B cell (primary cell): ENCODE measurements at regions not wholly inside any gene's neighbourhood (a gene's known extent, or its start where the extent isn't known, plus 50 kb on each side); places are given as distances from the start of the nearest gene placed in this dataset.

Source experiments
- ATAC-seq: fragments of 200-7000 bp; cut with Tn5 transposase; one replicate; pipeline ENCODE4 v1.10.0; 2021; ENCODE audit warnings: low read depth, mild to moderate bottlenecking, moderate number of reproducible peaks, moderate library complexity
- CTCF ChIA-PET: fragments of 350-600 bp; sonication (Branson Sonifier 250); formaldehyde crosslinking; loops from one replicate; lab custom pipeline; 2021; ENCODE audit warnings: antibody characterized with exemption, inconsistent platforms; lab: Charles Lee
- POLR2A ChIA-PET: fragments of 350-600 bp; sonication (Branson Sonifier 250); formaldehyde crosslinking; loops from one replicate; lab custom pipeline; 2021; ENCODE audit warnings: antibody characterized with exemption; lab: Charles Lee
- DNase-seq: peaks from one replicate; pipeline ENCODE4 v3.0.0; 2013
- H2AFZ ChIP-seq: 2 replicates; pipeline ENCODE4 v1.6.1; 2012; ENCODE audit warnings: mild to moderate bottlenecking, low read depth, low read length; ENCODE audit not compliant: insufficient read depth, poor library complexity, severe bottlenecking
- H3K27ac ChIP-seq, 2 donors: 1 replicate in 1 of 2; 2 replicates in 1 of 2; pipeline ENCODE4 v1.5.1; 2012 to 2013; ENCODE audit warnings: low read length in 2 of 2, mild to moderate bottlenecking in 2 of 2, moderate library complexity in 1 of 2
- H3K27me3 ChIP-seq, 4 experiments: fragments of 200-600 bp in 1 of 4; sonication (generic) in 1 of 4; replicated peaks in 1 of 4; 1 replicate in 2 of 4; 2 replicates in 2 of 4; pipeline versions ENCODE4 v1.6.1 to v1.7.0; 2013 to 2016; ENCODE audit warnings: low read length in 3 of 4, mild to moderate bottlenecking in 2 of 4, mixed read lengths in 1 of 4, moderate library complexity in 1 of 4; ENCODE audit not compliant: insufficient read depth in 4 of 4, control insufficient read depth in 3 of 4; ENCODE audit errors: control extremely low read depth in 1 of 4
- H3K36me3 ChIP-seq, 2 experiments: replicated peaks in 1 of 2; 1 replicate in 1 of 2; 2 replicates in 1 of 2; pipeline versions ENCODE4 v1.6.1 to v1.7.1; 2013; ENCODE audit warnings: low read length in 1 of 2; ENCODE audit not compliant: insufficient read depth in 2 of 2, control insufficient read depth in 1 of 2; ENCODE audit errors: control extremely low read depth in 1 of 2, extremely low read depth in 1 of 2
- H3K4me1 ChIP-seq, 2 donors: fragments of 200-600 bp in 1 of 2; sonication (generic) in 1 of 2; 1 replicate in 1 of 2; 2 replicates in 1 of 2; pipeline versions ENCODE4 v1.5.1 to v1.6.1; 2013 to 2017; ENCODE audit warnings: low read length in 2 of 2; ENCODE audit not compliant: control insufficient read depth in 2 of 2, insufficient read depth in 2 of 2
- H3K4me2 ChIP-seq: replicated peaks from 2 replicates; pipeline ENCODE3; 2012; ENCODE audit warnings: mild to moderate bottlenecking, low read depth, low read length; ENCODE audit not compliant: poor library complexity, severe bottlenecking
- H3K4me3 ChIP-seq, 5 experiments: fragments of 200-600 bp in 1 of 5; sonication (generic) in 1 of 5; 1 replicate in 3 of 5; 2 replicates in 2 of 5; pipeline versions ENCODE4 v1.5.1 to v1.7.0; 2011 to 2016; ENCODE audit warnings: low read length in 4 of 5, mild to moderate bottlenecking in 4 of 5, low read depth in 2 of 5, control low read depth in 1 of 5, moderate library complexity in 1 of 5; ENCODE audit not compliant: insufficient read depth in 1 of 5; ENCODE audit errors: control extremely low read depth in 1 of 5, extremely low read depth in 1 of 5
- H3K79me2 ChIP-seq: fragments of 200-600 bp; sonication (generic); one replicate; pipeline ENCODE4 v1.6.0; 2016; ENCODE audit warnings: low read length; ENCODE audit not compliant: control insufficient read depth, insufficient read depth
- H3K9ac ChIP-seq: fragments of 200-600 bp; sonication (generic); 2 replicates; pipeline ENCODE4 v1.6.1; 2017; ENCODE audit warnings: mild to moderate bottlenecking, low read length, moderate library complexity
- H3K9me3 ChIP-seq, 3 donors: one replicate each; pipeline versions ENCODE4 v1.6.1 to v1.7.1; 2013; ENCODE audit warnings: low read length in 2 of 3; ENCODE audit not compliant: control insufficient read depth in 2 of 3, insufficient read depth in 1 of 3; ENCODE audit errors: control extremely low read depth in 1 of 3
- H4K20me1 ChIP-seq: 2 replicates; pipeline ENCODE4 v1.6.0; 2012; ENCODE audit warnings: mild to moderate bottlenecking, low read length; ENCODE audit not compliant: insufficient read depth, control insufficient read depth, poor library complexity, severe bottlenecking
- H3K27ac Mint-ChIP-seq: one replicate; pipeline ENCODE4 v1.8.0; 2021; ENCODE audit warnings: mixed read lengths
- H3K27me3 Mint-ChIP-seq: one replicate; pipeline ENCODE4 v1.8.0; 2021; ENCODE audit warnings: mixed read lengths
- H3K4me1 Mint-ChIP-seq: one replicate; pipeline ENCODE4 v1.8.0; 2021; ENCODE audit warnings: mixed read lengths
- H3K4me3 Mint-ChIP-seq: one replicate; pipeline ENCODE4 v1.8.0; 2021; ENCODE audit warnings: mixed read lengths
- H3K9me3 Mint-ChIP-seq: one replicate; pipeline ENCODE4 v1.8.0; 2022; ENCODE audit warnings: mixed read lengths; ENCODE audit not compliant: insufficient read depth
- EZH2 ChIP-seq: IDR thresholded peaks from 2 replicates; pipeline ENCODE4 v1.6.1; 2012; ENCODE audit warnings: borderline replicate concordance, low read depth, mild to moderate bottlenecking, moderate library complexity, low read length; ENCODE audit not compliant: insufficient read depth, poor library complexity, severe bottlenecking
- WGBS: methylation state at CpG from one replicate; pipeline ENCODE4 v1.1.5; 2013; ENCODE audit warnings: missing lambda C conversion rate; ENCODE audit not compliant: insufficient coverage; 5-methylcytosine and 5-hydroxymethylcytosine counted together
- intact Hi-C: fragments of 100-400 bp; cut with micrococcal nuclease; formaldehyde crosslinking; loops from one replicate; pipeline ENCODE4 v1.10.0; 2022
- TF ChIP-seq, protein P1 (sequence below): fragments of 200-600 bp; IDR thresholded peaks from one replicate; pipeline ENCODE4 v1.8.0; 2022; ENCODE audit warnings: antibody characterized with exemption, mild to moderate bottlenecking

DNA sequence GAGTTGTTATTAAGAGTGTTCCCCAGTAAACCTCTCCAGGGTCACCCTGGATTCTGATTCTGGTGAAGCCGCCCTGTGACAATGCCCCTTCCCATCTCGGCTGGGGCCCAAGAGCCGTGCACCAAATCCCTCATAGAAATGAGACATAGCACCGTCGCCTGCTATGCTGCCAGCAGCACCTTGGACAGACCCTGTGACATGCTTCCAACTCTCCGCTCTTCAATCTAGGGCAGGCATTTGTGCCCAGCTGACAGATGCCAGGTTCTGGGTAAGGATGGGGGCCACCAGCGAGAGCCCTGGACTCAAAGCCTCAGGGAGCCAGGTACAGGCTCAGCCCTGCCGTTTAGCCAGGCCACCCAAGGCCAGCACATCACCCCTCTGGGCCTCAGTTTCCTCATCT, 55.8 kb upstream of the TCF20 start:
- POLR2A ChIA-PET, result no interaction called here
- ATAC-seq, result no peak
- intact Hi-C loops, result no loop called here
- Histone ChIP-seq H3K9ac (no peak overlapping the region), H3K27me3 (peaks cover 0 to 23% (median 7%) of the 10 kb centered on the region in 4 experiments), H3K27ac (no peak overlapping the region), H3K4me1 (peaks cover 9 to 13% of the 10 kb centered on the region in 2 donors), H3K4me2 (no peak overlapping the region), H3K9me3 (no peaks in the 10 kb centered on the region), H2AFZ (no peak overlapping the region), H3K36me3 (no peaks in the 10 kb centered on the region), H4K20me1 (no peaks in the 10 kb centered on the region), H3K4me3 (no peak overlapping the region), H3K79me2 (no peaks in the 10 kb centered on the region)
- H3K4me1 Mint-ChIP-seq, result peaks cover 15% of the 10 kb centered on the region
- TF ChIP-seq, protein P1, sequence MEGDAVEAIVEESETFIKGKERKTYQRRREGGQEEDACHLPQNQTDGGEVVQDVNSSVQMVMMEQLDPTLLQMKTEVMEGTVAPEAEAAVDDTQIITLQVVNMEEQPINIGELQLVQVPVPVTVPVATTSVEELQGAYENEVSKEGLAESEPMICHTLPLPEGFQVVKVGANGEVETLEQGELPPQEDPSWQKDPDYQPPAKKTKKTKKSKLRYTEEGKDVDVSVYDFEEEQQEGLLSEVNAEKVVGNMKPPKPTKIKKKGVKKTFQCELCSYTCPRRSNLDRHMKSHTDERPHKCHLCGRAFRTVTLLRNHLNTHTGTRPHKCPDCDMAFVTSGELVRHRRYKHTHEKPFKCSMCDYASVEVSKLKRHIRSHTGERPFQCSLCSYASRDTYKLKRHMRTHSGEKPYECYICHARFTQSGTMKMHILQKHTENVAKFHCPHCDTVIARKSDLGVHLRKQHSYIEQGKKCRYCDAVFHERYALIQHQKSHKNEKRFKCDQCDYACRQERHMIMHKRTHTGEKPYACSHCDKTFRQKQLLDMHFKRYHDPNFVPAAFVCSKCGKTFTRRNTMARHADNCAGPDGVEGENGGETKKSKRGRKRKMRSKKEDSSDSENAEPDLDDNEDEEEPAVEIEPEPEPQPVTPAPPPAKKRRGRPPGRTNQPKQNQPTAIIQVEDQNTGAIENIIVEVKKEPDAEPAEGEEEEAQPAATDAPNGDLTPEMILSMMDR, result no peak
- no peak for TF ChIP-seq EZH2
- WGBS, result 89% methylated on average over 8 of the region's 8 CpGs
- DNase-seq, result no peak
- CTCF ChIA-PET, result no interaction called here
- no peak overlapping the region for H3K27ac Mint-ChIP-seq
- H3K27me3 Mint-ChIP-seq, result peaks cover 26% of the 10 kb centered on the region
- H3K4me3 Mint-ChIP-seq, result no peak overlapping the region
- no peaks in the 10 kb centered on the region for H3K9me3 Mint-ChIP-seq

DNA sequence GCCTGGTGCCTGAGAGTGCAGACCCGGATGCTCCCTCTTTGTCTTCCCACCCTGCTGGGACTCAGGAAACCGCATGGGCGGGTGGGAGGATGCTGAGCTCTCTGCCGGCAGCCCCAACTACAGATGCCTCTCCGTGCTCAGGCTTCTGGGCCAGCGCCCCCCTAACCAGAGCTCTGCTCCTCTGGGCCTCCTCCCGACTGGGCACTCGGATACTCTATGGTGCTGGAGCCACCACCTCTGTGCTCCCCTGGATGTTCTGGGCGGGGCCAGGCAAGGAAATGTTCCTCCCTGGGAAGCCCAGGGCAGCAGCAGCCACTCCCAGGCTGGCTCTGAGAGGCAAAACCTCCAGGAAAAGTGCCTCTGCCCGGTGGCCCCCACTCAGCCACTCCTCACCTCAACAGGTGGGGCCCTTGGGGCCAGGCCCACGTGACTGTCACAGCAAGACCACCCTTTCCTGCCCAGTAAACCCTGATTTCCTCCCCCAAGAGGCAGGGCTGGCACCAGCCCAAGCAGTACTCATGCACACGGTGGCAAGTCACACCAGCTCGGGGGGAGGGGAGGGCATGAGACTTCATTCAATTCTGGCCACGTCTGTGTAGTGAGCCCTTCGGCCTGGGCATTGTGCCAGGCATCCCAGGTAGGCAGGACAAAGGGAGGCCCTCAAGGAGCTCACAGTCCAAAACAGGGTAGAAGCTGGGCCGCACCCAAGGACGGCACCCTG, 54.7 kb upstream of the TCF20 start:
- no peaks in the 10 kb centered on the region for H4K20me1 ChIP-seq

More for the DNA sequence above, 54.7 kb upstream of the TCF20 start:
- POLR2A ChIA-PET, result no interaction called here
- Histone ChIP-seq H3K36me3 (no peaks in the 10 kb centered on the region), H3K4me2 (no peak overlapping the region), H3K4me3 (no peak overlapping the region), H3K4me1 (peaks cover 9 to 13% of the 10 kb centered on the region in 2 donors), H3K79me2 (no peaks in the 10 kb centered on the region), H3K27ac (no peak overlapping the region), H3K9me3 (no peaks in the 10 kb centered on the region), H3K27me3 (peaks cover 0 to 27% (median 7%) of the 10 kb centered on the region in 4 experiments), H2AFZ (no peak overlapping the region), H3K9ac (no peak overlapping the region)
- H3K9me3 Mint-ChIP-seq, result no peaks in the 10 kb centered on the region
- H3K4me1 Mint-ChIP-seq, result peaks cover 15% of the 10 kb centered on the region
- DNase-seq (no peak), ATAC-seq (no peak)
- H3K27ac Mint-ChIP-seq, result no peak overlapping the region
- WGBS, result 17% methylated on average over 17 of the region's 17 CpGs
- CTCF ChIA-PET, result no interaction called here
- peaks cover 28% of the 10 kb centered on the region for H3K27me3 Mint-ChIP-seq
- intact Hi-C loops, result no loop called here
- TF ChIP-seq EZH2, result no peak
- TF ChIP-seq, protein P1, result no peak
- no peak overlapping the region for H3K4me3 Mint-ChIP-seq
